Dermis microvascular lymphatic vessel endothelial cell (primary cell): ENCODE measurements at regions not wholly inside any gene's neighbourhood (a gene's known extent, or its start where the extent isn't known, plus 50 kb on each side); places are given as distances from the start of the nearest gene placed in this dataset.
A peak's percentile ranks its signal among the peaks of the same experiment; 100 is the strongest.

ENCODE experiments used
- DNase-seq, 2 donors: peaks; one replicate each; pipeline versions ENCODE4 v3.0.0 to v3.0.0-alpha.2; 2010; ENCODE audit warnings: low read depth in 2 of 2

- DNase-seq, result no peak
These were observed 525.6 kb upstream of the CAMK1G start for GRCh38 chr1:209057901-209058300.

DNA sequence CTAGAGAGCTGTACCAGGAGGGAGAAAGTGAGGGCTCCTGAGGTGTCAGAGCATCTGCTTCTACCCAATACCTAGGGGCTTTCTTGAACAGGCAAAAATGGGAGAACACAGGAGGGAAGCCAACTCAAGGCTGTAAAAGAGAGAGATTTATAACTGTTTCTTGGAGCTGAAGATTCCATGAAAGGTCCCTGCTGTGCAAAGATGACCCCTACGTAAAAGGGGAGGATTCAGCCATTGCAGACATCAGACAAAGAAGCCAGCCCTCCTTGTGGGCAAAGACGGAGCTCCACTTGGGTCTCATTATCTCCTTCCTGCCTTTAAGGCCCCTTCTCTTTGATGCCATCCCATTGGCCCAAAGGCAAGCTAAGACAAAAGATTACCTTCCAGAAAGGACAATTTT lies 524.1 kb upstream of the CAMK1G start:
- DNase-seq, result no peak

- no peak for DNase-seq
These were observed 523.5 kb upstream of the CAMK1G start for GRCh38 chr1:209059981-209060380.

DNA sequence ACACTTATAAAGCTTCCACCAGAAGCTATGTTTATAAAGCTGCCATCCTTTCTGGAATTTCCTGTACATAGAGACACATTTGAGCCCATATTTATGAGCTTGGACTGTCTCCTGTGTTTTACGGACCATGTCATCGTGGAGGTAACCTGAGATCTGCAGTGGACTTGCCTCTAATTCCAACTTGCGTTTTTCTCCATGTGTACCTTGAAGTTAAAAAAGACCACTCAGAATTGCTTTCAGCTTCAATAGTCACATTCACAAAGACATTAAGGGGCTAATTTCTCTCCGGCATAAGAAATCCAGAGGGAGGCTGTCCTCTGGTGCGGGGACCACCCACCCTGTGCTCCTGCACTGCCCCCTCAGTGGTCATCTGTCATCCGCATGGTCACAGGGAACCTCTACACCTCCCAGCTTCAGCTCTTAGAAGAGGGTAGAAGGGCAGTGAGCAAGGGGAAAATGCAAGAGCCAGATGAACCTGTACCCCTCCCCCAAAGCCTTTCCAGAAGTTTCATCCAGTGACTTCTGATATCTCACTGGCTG lies 521.4 kb upstream of the CAMK1G start:
- no peak for DNase-seq

DNA sequence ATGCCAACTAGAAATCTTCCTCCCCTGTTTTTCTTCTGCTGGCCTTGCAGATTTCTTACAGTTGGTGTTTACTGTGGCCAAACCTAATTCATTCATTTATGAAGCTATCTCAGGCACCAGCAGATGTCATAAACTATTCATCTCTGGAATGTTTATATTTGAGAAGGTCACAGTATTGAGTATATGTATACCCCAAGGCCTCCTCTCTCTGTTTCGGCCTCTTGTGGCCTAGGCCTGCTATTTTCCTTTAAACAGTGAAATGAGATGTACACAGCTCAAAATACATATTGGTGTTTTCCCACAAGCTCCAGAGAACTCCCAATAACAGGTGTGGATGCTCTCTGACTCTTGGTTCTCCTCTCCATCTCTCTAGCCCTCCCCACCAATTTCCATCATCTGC lies 520.7 kb upstream of the CAMK1G start:
- DNase-seq, result no peak

DNA sequence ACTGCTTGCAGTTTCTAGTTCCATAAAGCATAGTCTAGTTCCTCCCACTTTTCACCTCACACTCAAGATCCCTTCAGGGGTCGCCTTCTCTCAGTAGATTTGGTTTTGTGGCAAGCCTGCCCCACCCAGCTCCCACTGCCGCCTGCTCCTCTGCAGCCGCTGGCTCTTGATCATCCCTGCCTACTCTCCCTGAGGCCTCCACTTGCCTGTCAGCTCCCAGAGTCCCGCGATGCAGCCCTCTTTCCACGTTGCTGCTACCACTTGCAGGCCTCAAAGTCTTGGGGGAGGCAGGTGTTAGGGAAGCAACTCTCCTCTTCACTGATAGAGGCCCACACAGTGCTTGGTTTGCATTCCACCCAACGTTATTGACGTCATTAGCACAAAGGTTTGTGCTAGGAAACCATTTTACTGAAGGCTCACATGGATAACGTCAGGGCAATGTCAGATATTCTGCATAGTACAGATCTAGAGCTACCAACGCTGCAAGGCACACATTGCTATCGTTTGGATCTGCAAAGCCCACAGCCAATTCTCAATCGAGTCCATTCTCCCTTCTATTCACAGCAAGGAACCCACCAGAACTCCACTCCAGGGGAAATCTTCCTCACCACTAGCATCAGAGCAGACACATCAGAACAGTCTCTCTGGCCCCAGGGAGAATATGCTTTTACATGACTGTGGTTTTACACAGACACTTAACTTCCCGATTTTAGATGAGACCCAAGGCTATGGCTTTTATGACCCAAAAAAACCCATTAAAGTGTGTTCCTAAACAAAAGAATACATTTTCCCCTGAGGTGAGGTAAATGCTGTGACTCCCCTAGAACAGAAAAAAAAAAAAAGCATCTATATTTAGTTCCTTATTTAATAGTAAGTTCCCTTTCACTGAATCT lies 519.5 kb upstream of the CAMK1G start:
- DNase-seq, result no peak

GRCh38 chr1:209064850-209065706 lies 518.4 kb upstream of the CAMK1G start:
- no peak for DNase-seq

GRCh38 chr1:209072481-209072880 lies 511.0 kb upstream of the CAMK1G start:
- no peak for DNase-seq

DNA sequence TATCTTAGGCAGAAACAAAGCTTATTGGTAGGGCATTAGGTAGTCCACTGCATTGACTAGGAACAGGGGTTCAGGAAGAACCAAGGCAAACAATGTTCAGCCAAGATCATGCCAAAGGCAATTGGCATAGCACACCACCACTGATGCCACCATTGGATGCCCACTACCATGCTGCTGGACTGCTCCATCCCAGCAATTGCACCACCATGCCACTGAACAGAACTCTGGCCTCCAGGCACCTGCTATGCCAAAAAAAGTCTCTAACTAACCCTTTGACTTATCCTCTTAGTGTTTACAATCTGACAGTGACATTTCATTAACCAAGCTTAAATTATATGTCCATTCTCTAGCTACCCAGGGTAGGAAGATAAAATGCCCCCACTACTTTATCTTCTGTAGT lies 509.6 kb upstream of the CAMK1G start:
- DNase-seq, result no peak

DNA sequence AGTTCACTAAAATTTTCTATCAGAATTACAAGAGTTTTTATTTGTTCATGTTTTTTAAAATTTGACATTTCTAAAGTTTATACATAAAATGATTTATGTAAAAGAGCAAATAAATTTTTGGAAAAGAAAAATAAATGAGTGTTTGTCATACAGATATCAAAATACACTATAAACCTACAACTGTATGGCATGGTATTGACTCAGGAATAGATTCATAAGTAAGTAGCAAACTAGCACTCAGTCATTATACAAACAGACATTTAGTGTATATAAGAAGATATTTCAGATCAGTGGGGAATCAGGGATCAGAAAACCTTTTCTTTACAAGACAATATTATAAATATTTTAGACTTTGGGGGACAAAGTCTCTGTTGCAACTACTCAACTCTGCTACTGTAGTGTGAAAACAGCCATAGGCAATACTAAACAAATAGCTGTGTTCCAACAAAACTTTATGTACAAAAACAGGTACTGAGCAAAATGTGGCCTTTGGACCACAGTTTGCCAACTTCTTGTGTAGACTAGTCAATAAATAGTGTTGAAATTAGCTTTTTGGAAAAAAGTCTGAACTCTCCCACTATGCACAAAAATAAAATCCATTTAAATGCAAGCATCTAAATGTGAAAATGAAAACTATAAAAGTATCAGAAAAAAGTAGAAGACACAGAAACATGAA lies 508.8 kb upstream of the CAMK1G start:
- no peak for DNase-seq

DNA sequence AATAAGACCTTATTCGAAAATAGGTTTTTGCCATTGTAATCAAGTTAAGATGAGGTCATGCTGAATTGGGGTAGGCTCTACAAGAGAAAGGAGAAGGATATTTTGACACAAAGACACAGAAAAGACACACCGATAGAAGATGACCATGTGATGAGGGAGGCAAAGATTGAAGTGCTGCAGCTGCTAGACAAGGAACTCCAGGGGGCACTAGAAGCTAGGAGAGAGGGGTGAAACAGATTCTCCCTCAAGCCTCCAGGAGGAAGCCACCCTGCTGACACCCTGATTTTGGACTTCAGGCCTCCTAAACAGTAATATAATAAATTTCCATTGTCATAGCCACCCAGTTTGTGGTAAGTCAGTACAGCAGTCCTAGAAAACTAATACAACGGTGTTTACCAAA lies 506.8 kb upstream of the CAMK1G start:
- peak in 1 of 2 donors; percentile 12 for DNase-seq

DNA sequence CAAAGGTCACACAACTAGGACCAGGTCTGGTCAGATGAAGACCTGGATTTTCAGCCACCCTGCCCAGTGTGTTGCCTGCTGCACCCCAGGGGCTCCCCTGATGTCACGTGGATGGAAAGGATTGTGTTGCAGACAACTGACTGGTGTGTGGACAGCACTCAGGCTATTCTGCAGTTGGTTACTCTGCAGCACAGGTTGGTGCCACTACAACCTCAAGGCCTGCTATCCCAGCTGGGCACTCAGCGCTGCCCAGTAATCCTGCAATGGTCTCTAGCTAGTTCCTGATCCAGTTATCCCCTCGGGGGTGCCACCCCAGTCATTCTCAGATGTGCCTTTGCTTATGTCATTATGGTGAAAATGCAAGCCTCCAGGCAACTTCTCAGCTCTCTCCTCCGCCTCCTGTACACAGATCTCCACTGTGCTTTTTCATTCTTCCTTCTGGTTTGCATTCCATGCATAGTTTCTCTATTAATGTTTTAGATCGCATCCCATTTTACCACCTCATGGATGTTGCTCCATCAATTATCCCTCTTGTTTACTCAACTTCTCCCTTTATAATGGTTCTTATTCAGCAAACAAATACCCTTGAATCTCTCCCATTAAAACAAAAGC lies 503.2 kb upstream of the CAMK1G start:
- DNase-seq, result no peak

DNA sequence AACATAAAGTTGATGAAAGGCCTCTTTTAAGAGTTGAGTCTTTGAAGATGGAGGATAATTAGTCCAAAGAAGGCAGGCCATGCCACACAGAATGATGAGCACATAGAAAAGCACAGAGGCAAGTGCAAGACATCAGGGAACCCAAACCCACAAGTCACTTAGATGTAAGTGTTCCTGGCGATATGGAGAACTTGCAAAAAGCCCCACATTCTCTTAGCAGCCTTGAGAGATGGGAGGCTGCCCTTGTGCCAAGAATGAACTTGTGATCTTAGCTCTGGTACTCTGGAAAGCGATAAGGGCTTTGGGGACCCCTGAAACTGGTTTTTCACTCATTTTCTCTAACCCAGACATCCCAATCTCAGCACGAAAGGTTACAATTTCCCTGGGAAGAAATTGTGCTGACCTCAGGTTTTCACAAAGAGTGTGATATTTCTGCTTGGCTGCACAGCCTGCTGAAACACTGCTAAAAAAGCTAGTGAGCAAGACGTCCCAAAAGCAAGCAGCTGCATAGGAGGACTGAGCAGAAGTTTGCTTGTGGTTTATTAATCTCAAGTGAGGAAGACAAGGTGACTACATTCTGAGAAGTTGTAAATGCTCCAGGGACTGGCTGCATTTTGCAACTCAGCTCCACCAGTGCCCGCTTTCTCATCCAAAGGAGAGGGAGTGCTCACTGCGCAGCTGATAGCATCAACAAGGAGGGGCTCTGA lies 496.9 kb upstream of the CAMK1G start:
- DNase-seq, result no peak

DNA sequence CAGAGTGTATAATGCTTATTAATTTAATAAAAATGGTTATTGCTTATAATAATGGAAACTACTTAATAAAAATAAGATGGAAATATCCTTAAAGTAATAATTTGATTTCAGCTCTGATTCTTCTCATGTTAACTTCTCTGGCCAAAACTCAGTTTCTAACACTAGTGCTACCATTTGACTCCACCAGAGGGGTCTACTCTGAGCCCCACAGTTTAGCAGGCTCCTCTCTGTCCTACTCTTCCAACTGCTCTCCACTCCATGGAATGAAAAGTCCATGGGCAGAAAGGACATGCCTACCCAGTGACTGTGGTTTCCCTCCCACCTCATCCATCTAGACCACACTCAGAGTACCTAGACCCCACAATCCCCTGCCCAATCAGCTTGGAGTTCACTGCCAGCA lies 489.1 kb upstream of the CAMK1G start:
- DNase-seq, result no peak

- no peak for DNase-seq
These were observed 487.6 kb upstream of the CAMK1G start for GRCh38 chr1:209095627-209096595.

GRCh38 chr1:209100460-209100859 lies 483.1 kb upstream of the CAMK1G start:
- DNase-seq, result no peak

DNA sequence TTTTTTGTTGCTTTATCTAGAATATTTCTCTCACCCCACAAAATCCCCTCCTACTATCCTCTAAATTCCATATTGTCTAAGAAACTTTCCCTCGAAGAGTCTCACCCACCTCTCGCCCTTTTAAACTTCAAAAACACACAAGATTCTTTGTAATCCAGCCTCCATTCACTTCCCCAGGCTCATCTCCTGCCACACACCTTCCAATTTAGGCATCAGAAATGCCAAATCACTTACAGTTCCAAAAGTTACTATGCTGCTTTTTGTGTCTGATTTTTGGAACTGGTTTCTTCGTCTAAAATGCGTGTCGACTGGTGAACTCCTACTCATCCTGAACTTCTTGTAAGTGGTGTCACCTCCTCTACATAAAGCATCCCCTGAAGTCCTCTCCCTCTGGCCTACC lies 482.4 kb upstream of the CAMK1G start:
- no peak for DNase-seq

DNA sequence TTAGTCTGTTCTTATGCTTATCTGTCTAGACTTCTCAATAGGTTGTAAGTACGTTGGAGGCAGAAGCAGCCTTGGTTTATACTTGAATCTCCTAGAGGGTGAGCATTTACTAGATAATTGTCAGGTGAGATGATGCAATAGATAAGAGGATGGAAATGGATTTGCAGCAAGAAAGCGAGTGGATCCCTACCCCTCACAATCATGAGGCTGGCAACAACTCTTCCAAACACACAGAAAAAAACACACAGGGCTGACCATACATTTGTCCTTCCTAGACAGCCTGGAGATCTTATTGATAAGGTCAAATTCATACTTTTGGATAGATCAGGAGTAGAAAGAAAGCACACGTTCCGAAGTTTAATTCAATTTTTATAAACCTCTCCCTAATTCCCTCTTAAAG lies 481.4 kb upstream of the CAMK1G start:
- DNase-seq, result no peak

DNA sequence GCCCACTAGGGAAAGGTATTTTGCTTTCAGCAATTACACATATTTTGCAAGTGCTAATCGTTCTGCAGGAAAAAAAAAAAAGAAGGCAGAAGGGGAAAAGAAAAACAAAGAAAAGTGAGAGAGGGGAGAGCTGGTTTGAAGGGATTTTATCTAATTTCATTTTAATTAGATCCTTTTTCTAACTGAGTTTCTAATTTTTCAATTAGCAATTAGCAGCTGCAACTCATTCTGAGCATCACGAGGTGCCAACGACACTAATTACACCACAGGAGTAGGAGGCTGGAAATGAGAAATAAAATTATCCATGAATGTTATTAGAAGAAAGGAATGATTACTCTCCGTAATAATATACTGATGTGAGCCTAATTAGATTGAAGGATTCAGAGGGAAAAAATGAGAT lies 481.0 kb upstream of the CAMK1G start:
- no peak for DNase-seq

GRCh38 chr1:209103092-209103491 lies 480.4 kb upstream of the CAMK1G start:
- no peak for DNase-seq
